ENCODE measurements at regions not wholly inside any gene's neighbourhood (a gene's known extent, or its start where the extent isn't known, plus 50 kb on each side); places are given as distances from the start of the nearest gene placed in this dataset.

- TF ChIP-seq CTCF (conservative IDR thresholded peaks at IDR 0.05; ENCODE audit: low read depth, low read length) (no peak), EZH2 (IDR thresholded peaks at IDR 0.05; ENCODE audit: borderline replicate concordance, low read depth, low read length, poor library complexity, severe bottlenecking) (no peak)
These were observed 720.2 kb upstream of the FZD8 start for GRCh38 chr10:36362257-36362656.

All from A673 (cell line).